ENCODE measurements at regions not wholly inside any gene's neighbourhood (a gene's known extent, or its start where the extent isn't known, plus 50 kb on each side); places are given as distances from the start of the nearest gene placed in this dataset.

DNA sequence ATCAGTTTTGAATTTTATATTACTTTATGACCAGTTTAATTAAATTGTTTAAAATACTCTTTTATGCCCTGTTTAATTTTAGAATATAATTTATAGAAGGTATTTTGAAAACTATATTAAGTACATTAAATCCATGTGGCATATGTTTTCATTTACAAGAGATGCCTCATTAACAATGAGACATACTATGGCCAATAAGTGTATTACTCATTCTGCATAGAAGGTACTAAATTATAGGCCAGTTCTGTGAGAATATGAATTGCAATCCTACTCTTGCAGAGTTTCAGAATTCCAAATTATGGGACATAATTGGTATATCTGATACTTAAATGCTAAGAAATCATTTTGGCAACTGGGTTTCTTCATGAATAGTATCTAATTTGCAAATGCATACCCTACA is 951.1 kb downstream of the FAT4 start:
- TF ChIP-seq, protein P1, sequence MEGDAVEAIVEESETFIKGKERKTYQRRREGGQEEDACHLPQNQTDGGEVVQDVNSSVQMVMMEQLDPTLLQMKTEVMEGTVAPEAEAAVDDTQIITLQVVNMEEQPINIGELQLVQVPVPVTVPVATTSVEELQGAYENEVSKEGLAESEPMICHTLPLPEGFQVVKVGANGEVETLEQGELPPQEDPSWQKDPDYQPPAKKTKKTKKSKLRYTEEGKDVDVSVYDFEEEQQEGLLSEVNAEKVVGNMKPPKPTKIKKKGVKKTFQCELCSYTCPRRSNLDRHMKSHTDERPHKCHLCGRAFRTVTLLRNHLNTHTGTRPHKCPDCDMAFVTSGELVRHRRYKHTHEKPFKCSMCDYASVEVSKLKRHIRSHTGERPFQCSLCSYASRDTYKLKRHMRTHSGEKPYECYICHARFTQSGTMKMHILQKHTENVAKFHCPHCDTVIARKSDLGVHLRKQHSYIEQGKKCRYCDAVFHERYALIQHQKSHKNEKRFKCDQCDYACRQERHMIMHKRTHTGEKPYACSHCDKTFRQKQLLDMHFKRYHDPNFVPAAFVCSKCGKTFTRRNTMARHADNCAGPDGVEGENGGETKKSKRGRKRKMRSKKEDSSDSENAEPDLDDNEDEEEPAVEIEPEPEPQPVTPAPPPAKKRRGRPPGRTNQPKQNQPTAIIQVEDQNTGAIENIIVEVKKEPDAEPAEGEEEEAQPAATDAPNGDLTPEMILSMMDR (IDR thresholded peaks at IDR 0.05) = no peak
- TF ChIP-seq POLR2A (IDR thresholded peaks at IDR 0.05) = no peak
